ENCODE measurements at regions not wholly inside any gene's neighbourhood (a gene's known extent, or its start where the extent isn't known, plus 50 kb on each side); places are given as distances from the start of the nearest gene placed in this dataset.

GRCh38 chr17:77512062-77512946, 371.5 kb downstream of the SEC14L1 start:
- Histone ChIP-seq H3K4me1 (replicated peaks in 1 of 4; ENCODE audit: control insufficient read depth in 3 of 4, insufficient read depth in 4 of 4, low read length in 3 of 4) (peaks cover 0 to 4% (median 2%) of the 10 kb centered on the region in 4 experiments; a peak in 2 of 7 replicates), H3K79me1 (ENCODE audit: low read depth, low read length) (no peaks in the 10 kb centered on the region), H2BK5ac (ENCODE audit: low read depth, low read length) (no peak overlapping the region), H2AK5ac (ENCODE audit: low read depth, low read length) (no peak overlapping the region), H3K79me2 (ENCODE audit: control insufficient read depth in 1 of 2, insufficient read depth in 2 of 2, low read length in 2 of 2) (no peaks in the 10 kb centered on the region), H2BK15ac (ENCODE audit: low read length) (no peak overlapping the region; the same call in 1 of the 2 replicates), H3K4me3 (ENCODE audit: extremely low read depth in 1 of 4, insufficient read depth in 2 of 4, low read depth in 3 of 4, low read length in 4 of 4) (no peak overlapping the region), H4K20me1 (replicated peaks in 1 of 2; ENCODE audit: control insufficient read depth in 1 of 2, insufficient read depth in 2 of 2, low read length in 2 of 2) (peaks cover 0 to 1% of the 10 kb centered on the region in 2 experiments), H3K23me2 (ENCODE audit: low read depth, low read length) (peaks cover 9% of the 10 kb centered on the region; the same call in 1 of the 2 replicates), H3K27ac (ENCODE audit: low read depth, low read length) (no peak overlapping the region), H3K9me3 (ENCODE audit: insufficient read depth in 2 of 2, low read depth in 1 of 2, low read length in 1 of 2) (peaks cover 0 to 7% of the 10 kb centered on the region in 2 experiments; a peak in 1 of 4 replicates), H2BK12ac (ENCODE audit: low read depth, low read length) (no peak overlapping the region), H2BK120ac (replicated peaks; ENCODE audit: low read depth, low read length) (no peak overlapping the region), H2BK20ac (ENCODE audit: low read length) (no peak overlapping the region), H2AFZ (ENCODE audit: low read length) (no peak overlapping the region), H3K4ac (replicated peaks; ENCODE audit: insufficient read length, low read depth, low read length) (no peak overlapping the region), H3K14ac (ENCODE audit: insufficient read length) (no peak overlapping the region), H3K18ac (ENCODE audit: extremely low read depth, low read length) (no peak overlapping the region), H3K23ac (ENCODE audit: insufficient read length) (no peak overlapping the region), H3K36me3 (ENCODE audit: control insufficient read depth in 2 of 4, insufficient read depth in 4 of 4, low read length in 3 of 4) (no peaks in the 10 kb centered on the region), H3K56ac (replicated peaks; ENCODE audit: insufficient read length, low read depth, low read length) (no peak overlapping the region), H4K5ac (ENCODE audit: insufficient read length, low read depth, low read length) (no peak overlapping the region), H4K91ac (replicated peaks; ENCODE audit: insufficient read length, low read length) (no peak overlapping the region), H3K4me2 (ENCODE audit: insufficient read depth in 1 of 2, low read depth in 2 of 2, low read length in 2 of 2) (no peak overlapping the region), H3K9ac (replicated peaks in 1 of 4; ENCODE audit: extremely low read depth in 1 of 4, low read depth in 3 of 4, low read length in 3 of 4) (no peak overlapping the region), H4K8ac (ENCODE audit: extremely low read depth, insufficient read depth, low read length) (no peak overlapping the region), H3K27me3 (replicated peaks in 1 of 4; ENCODE audit: control insufficient read depth in 3 of 4, extremely low read depth in 1 of 4, insufficient read depth in 3 of 4, low read length in 3 of 4) (no peaks in the 10 kb centered on the region)
- no peak for TF ChIP-seq KDM1A (IDR thresholded peaks at IDR 0.05; ENCODE audit: borderline replicate concordance, low read length)
- TF ChIP-seq BACH1 (IDR thresholded peaks at IDR 0.05; ENCODE audit: low read length) = no peak
- no peak for FAIRE-seq
- CTCF ChIA-PET (ENCODE audit: partially characterized antibody) = interaction anchor here (1.0 to 1.7 kb wide), 4 partner anchors 16 to 181 kb away, joined by 3 to 6 read pairs (median 4); no protein-coding TSS in a partner anchor
- no peak for DNase-seq (ENCODE audit: low read depth in 1 of 2, low spot score in 2 of 2)
- POLR2A ChIA-PET (ENCODE audit: partially characterized antibody) = no interaction called here
- 90% methylated on average over 6 of the region's 6 CpGs; no CpG with 5 or more reads in 1 of the 2 experiments for WGBS, 2 experiments (ENCODE audit: extremely low coverage in 1 of 2, insufficient coverage in 1 of 2, insufficient read length in 1 of 2, insufficient replicate concordance in 2 of 2, low coverage in 1 of 2, low lambda C conversion rate in 2 of 2, missing lambda C conversion rate in 1 of 2)
